ENCODE measurements at regions not wholly inside any gene's neighbourhood (a gene's known extent, or its start where the extent isn't known, plus 50 kb on each side); places are given as distances from the start of the nearest gene placed in this dataset.
A peak's percentile ranks its signal among the peaks of the same experiment; 100 is the strongest.

DNA sequence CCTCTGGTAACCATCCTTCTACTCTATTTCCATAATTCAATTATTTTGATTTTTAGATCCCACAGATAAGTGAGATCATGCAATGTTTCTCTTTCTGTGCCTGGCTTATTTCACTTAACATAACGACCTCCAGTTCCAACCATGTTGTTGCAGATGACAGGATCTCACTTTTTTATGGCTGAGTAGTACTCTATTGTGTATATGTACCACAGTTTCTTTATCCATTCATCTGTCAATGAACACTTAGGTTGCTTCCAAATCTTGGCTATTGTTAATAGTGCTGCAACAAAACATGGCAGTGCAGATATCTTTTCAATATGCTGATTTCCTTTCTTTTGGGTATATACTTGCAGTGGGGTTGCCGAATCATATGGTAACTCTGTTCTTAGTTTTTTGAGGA, 286.4 kb upstream of the C11orf87 start:
- no peak overlapping the region for H2AFZ ChIP-seq (ENCODE audit: low read depth)
- no peaks in the 10 kb centered on the region for H3K9me2 ChIP-seq
- H3K9ac ChIP-seq = no peak overlapping the region
- no peaks in the 10 kb centered on the region; the same call in 1 of the 2 replicates for H3K9me3 ChIP-seq
- no peaks in the 10 kb centered on the region for H4K20me1 ChIP-seq (ENCODE audit: insufficient read depth)
- no peak overlapping the region for H3K4me3 ChIP-seq (ENCODE audit: low read depth in 2 of 2, low read length in 1 of 2)
- H3K4me1 ChIP-seq (ENCODE audit: control insufficient read depth in 1 of 2, insufficient read depth in 2 of 2, low read depth in 1 of 2, low read length in 1 of 2) = no peaks in the 10 kb centered on the region
- H3K36me3 ChIP-seq (replicated peaks in 1 of 2; ENCODE audit: control insufficient read depth in 1 of 2, insufficient read depth in 2 of 2, low read length in 1 of 2) = no peaks in the 10 kb centered on the region
- 63% methylated on average over 2 of the region's 2 CpGs for WGBS (ENCODE audit: low lambda C conversion rate)
- ChIA-PET POLR2A (no interaction called here), CTCF (no interaction called here)
- H3K27ac ChIP-seq (ENCODE audit: low read depth in 2 of 2, low read length in 1 of 2) = no peak overlapping the region
- H3K79me2 ChIP-seq (ENCODE audit: insufficient read depth) = no peaks in the 10 kb centered on the region
- DNase-seq = no peak
- no peaks in the 10 kb centered on the region for H3K27me3 ChIP-seq (ENCODE audit: insufficient read depth)
- H3K4me2 ChIP-seq = no peak overlapping the region
- no peaks in the 10 kb centered on the region for H3F3A ChIP-seq (replicated peaks; ENCODE audit: insufficient read depth)
- TF ChIP-seq TCF12 (IDR thresholded peaks at IDR 0.05) (peak; percentile 40; the same call in 1 of the 2 replicates), SIN3A (IDR thresholded peaks at IDR 0.05; ENCODE audit: borderline replicate concordance, low read depth, low read length) (no peak), NFIC (IDR thresholded peaks at IDR 0.05; ENCODE audit: borderline replicate concordance) (no peak)
- TF ChIP-seq, protein P1, sequence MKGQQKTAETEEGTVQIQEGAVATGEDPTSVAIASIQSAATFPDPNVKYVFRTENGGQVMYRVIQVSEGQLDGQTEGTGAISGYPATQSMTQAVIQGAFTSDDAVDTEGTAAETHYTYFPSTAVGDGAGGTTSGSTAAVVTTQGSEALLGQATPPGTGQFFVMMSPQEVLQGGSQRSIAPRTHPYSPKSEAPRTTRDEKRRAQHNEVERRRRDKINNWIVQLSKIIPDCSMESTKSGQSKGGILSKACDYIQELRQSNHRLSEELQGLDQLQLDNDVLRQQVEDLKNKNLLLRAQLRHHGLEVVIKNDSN (IDR thresholded peaks at IDR 0.05; ENCODE audit: borderline replicate concordance, low read depth) = no peak

DNA sequence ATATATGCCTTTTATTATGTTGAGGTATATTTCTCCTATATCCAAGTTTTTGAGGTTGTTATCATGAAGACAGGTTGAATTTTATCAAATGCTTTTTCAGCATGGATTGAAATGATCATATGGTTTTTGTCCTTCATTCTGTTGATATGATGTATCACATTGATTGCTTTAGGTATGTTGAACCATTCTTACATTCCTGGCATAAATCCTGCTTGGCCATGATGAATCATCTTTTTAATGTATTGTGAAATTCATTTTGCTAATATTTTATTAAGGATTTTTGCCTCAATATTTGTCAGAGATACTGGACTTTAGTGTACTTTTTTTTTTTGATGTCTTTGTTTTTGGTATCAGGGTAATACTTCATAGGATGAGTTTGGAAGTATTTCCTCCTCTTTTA, 283.8 kb upstream of the C11orf87 start:
- H3F3A ChIP-seq (replicated peaks; ENCODE audit: insufficient read depth) = no peaks in the 10 kb centered on the region
- H3K27me3 ChIP-seq (ENCODE audit: insufficient read depth) = no peaks in the 10 kb centered on the region
- no peak overlapping the region for H3K4me3 ChIP-seq (ENCODE audit: low read depth in 2 of 2, low read length in 1 of 2)
- no peaks in the 10 kb centered on the region for H4K20me1 ChIP-seq (ENCODE audit: insufficient read depth)
- no peaks in the 10 kb centered on the region; a peak in 1 of 4 replicates for H3K4me1 ChIP-seq (ENCODE audit: control insufficient read depth in 1 of 2, insufficient read depth in 2 of 2, low read depth in 1 of 2, low read length in 1 of 2)
- H3K9me2 ChIP-seq = no peaks in the 10 kb centered on the region
- ChIA-PET CTCF (no interaction called here), POLR2A (no interaction called here)
- H3K4me2 ChIP-seq = no peak overlapping the region
- H3K9ac ChIP-seq = no peak overlapping the region
- DNase-seq = no peak
- no peaks in the 10 kb centered on the region; the same call in 1 of the 2 replicates for H3K9me3 ChIP-seq
- H3K79me2 ChIP-seq (ENCODE audit: insufficient read depth) = no peaks in the 10 kb centered on the region
- TF ChIP-seq FOXM1 (IDR thresholded peaks at IDR 0.05; ENCODE audit: low read depth) (no peak), NFIC (IDR thresholded peaks at IDR 0.05; ENCODE audit: borderline replicate concordance) (0 out of 2 replicates have a peak, but pooled peaks have one; percentile 14), TCF12 (IDR thresholded peaks at IDR 0.05) (peak; percentile 33; the same call in 1 of the 2 replicates)
- TF ChIP-seq, protein P2, sequence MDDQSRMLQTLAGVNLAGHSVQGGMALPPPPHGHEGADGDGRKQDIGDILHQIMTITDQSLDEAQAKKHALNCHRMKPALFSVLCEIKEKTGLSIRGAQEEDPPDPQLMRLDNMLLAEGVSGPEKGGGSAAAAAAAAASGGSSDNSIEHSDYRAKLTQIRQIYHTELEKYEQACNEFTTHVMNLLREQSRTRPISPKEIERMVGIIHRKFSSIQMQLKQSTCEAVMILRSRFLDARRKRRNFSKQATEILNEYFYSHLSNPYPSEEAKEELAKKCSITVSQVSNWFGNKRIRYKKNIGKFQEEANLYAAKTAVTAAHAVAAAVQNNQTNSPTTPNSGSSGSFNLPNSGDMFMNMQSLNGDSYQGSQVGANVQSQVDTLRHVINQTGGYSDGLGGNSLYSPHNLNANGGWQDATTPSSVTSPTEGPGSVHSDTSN (IDR thresholded peaks at IDR 0.05) = peak; percentile 55; the same call in 1 of the 2 replicates
- TF ChIP-seq, protein P3, sequence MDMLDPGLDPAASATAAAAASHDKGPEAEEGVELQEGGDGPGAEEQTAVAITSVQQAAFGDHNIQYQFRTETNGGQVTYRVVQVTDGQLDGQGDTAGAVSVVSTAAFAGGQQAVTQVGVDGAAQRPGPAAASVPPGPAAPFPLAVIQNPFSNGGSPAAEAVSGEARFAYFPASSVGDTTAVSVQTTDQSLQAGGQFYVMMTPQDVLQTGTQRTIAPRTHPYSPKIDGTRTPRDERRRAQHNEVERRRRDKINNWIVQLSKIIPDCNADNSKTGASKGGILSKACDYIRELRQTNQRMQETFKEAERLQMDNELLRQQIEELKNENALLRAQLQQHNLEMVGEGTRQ (IDR thresholded peaks at IDR 0.05; ENCODE audit: borderline replicate concordance, low read depth, low read length) = no peak
- no peaks in the 10 kb centered on the region for H3K36me3 ChIP-seq (replicated peaks in 1 of 2; ENCODE audit: control insufficient read depth in 1 of 2, insufficient read depth in 2 of 2, low read length in 1 of 2)
- no peak overlapping the region for H3K27ac ChIP-seq (ENCODE audit: low read depth in 2 of 2, low read length in 1 of 2)
- H2AFZ ChIP-seq (ENCODE audit: low read depth) = no peak overlapping the region

DNA sequence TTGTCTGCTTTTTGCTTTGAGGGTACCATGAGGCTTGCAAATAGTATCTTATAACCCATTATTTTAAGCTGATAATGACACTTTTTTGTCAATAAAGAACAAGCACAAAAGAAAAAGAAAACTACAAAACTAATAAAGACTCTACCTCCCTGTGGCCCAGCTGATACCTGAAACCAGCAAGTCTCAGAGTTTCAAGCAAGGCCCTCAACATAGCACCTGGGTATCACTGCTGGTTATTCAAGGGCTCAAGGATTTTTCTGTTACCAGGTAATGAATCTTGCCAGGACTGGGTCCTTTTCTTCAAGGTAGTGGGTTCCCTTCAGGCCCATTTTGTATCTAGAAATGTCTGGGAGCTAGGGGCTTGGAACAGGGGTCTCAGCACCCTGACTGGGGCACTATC, 281.6 kb upstream of the C11orf87 start:
- ChIA-PET CTCF (no interaction called here), POLR2A (no interaction called here)
- H3K4me1 ChIP-seq (ENCODE audit: control insufficient read depth in 1 of 2, insufficient read depth in 2 of 2, low read depth in 1 of 2, low read length in 1 of 2) = no peaks in the 10 kb centered on the region; a peak in 1 of 4 replicates
- no peak overlapping the region for H3K27ac ChIP-seq (ENCODE audit: low read depth in 2 of 2, low read length in 1 of 2)
- no peak overlapping the region for H3K4me2 ChIP-seq
- H3K9me3 ChIP-seq = no peaks in the 10 kb centered on the region; the same call in 1 of the 2 replicates
- no peaks in the 10 kb centered on the region for H4K20me1 ChIP-seq (ENCODE audit: insufficient read depth)
- no peaks in the 10 kb centered on the region for H3K9me2 ChIP-seq
- DNase-seq = no peak
- H3K9ac ChIP-seq = no peak overlapping the region
- H3K79me2 ChIP-seq (ENCODE audit: insufficient read depth) = no peaks in the 10 kb centered on the region
- no peaks in the 10 kb centered on the region for H3K36me3 ChIP-seq (replicated peaks in 1 of 2; ENCODE audit: control insufficient read depth in 1 of 2, insufficient read depth in 2 of 2, low read length in 1 of 2)
- H3K4me3 ChIP-seq (ENCODE audit: low read depth in 2 of 2, low read length in 1 of 2) = no peak overlapping the region
- no peak overlapping the region for H2AFZ ChIP-seq (ENCODE audit: low read depth)
- no peaks in the 10 kb centered on the region for H3F3A ChIP-seq (replicated peaks; ENCODE audit: insufficient read depth)
- no peaks in the 10 kb centered on the region for H3K27me3 ChIP-seq (ENCODE audit: insufficient read depth)
- TF ChIP-seq EP300 (IDR thresholded peaks at IDR 0.05; ENCODE audit: borderline replicate concordance in 1 of 2, low read depth in 1 of 2, low read length in 1 of 2) (no peak), RCOR1 (IDR thresholded peaks at IDR 0.05; ENCODE audit: low read length) (no peak), MXI1 (IDR thresholded peaks at IDR 0.05; ENCODE audit: low read depth, low read length) (no peak), POLR2AphosphoS5 (IDR thresholded peaks at IDR 0.05; ENCODE audit: low read depth, low read length) (no peak), ELF1 (IDR thresholded peaks at IDR 0.05) (no peak), YY1 (IDR thresholded peaks at IDR 0.05; ENCODE audit: low read depth) (no peak), NFIC (IDR thresholded peaks at IDR 0.05; ENCODE audit: borderline replicate concordance) (no peak), TCF12 (IDR thresholded peaks at IDR 0.05) (no peak)
- TF ChIP-seq, protein P2 (IDR thresholded peaks at IDR 0.05) = no peak
- TF ChIP-seq, protein P4, sequence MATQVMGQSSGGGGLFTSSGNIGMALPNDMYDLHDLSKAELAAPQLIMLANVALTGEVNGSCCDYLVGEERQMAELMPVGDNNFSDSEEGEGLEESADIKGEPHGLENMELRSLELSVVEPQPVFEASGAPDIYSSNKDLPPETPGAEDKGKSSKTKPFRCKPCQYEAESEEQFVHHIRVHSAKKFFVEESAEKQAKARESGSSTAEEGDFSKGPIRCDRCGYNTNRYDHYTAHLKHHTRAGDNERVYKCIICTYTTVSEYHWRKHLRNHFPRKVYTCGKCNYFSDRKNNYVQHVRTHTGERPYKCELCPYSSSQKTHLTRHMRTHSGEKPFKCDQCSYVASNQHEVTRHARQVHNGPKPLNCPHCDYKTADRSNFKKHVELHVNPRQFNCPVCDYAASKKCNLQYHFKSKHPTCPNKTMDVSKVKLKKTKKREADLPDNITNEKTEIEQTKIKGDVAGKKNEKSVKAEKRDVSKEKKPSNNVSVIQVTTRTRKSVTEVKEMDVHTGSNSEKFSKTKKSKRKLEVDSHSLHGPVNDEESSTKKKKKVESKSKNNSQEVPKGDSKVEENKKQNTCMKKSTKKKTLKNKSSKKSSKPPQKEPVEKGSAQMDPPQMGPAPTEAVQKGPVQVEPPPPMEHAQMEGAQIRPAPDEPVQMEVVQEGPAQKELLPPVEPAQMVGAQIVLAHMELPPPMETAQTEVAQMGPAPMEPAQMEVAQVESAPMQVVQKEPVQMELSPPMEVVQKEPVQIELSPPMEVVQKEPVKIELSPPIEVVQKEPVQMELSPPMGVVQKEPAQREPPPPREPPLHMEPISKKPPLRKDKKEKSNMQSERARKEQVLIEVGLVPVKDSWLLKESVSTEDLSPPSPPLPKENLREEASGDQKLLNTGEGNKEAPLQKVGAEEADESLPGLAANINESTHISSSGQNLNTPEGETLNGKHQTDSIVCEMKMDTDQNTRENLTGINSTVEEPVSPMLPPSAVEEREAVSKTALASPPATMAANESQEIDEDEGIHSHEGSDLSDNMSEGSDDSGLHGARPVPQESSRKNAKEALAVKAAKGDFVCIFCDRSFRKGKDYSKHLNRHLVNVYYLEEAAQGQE (IDR thresholded peaks at IDR 0.05; ENCODE audit: low read depth, low read length) = no peak

Measured in SK-N-SH (cell line).